Astrocyte of the spinal cord (primary cell): ENCODE measurements at regions not wholly inside any gene's neighbourhood (a gene's known extent, or its start where the extent isn't known, plus 50 kb on each side); places are given as distances from the start of the nearest gene placed in this dataset.

Experiments
- DNase-seq: peaks from one replicate; pipeline ENCODE4 v3.0.0; 2011; ENCODE audit warnings: low read depth, low spot score
- H3K4me3 ChIP-seq: 2 replicates; pipeline ENCODE4 v1.5.1; 2011; ENCODE audit warnings: low read depth, mild to moderate bottlenecking, low read length, moderate library complexity
- in situ Hi-C: cut with HindIII; loops from 2 replicates; pipeline ENCODE4 v1.10.0; 2017; ENCODE audit warnings: low sequenced_read_pairs
- TF ChIP-seq, protein P1 (sequence below): IDR thresholded peaks from 2 replicates; pipeline ENCODE4 v1.5.1; 2012; ENCODE audit warnings: low read depth, mild to moderate bottlenecking, low read length, inconsistent platforms

DNA sequence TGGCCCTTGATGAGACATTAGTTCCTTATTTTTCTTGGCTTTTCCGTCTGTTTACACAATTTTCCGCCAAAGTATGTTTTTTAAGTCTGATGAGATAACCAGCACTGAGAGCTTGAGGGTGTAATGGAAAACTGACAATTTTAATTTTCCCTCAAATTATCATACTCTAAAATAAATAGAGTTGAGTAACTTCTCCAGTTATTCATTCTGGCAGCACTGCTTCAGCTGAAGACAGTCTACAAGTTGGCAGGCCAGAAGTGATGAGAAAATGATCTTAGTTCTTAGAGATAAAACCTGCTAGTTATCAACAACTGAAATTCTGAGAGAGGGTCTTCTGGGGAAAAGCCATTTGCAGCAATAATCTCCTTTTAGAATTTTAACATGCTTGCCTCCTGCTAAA, 241.6 kb upstream of the TET2 start:
- no peak for DNase-seq
- in situ Hi-C loops, result no loop called here
- H3K4me3 ChIP-seq, result no peak overlapping the region
- TF ChIP-seq, protein P1, sequence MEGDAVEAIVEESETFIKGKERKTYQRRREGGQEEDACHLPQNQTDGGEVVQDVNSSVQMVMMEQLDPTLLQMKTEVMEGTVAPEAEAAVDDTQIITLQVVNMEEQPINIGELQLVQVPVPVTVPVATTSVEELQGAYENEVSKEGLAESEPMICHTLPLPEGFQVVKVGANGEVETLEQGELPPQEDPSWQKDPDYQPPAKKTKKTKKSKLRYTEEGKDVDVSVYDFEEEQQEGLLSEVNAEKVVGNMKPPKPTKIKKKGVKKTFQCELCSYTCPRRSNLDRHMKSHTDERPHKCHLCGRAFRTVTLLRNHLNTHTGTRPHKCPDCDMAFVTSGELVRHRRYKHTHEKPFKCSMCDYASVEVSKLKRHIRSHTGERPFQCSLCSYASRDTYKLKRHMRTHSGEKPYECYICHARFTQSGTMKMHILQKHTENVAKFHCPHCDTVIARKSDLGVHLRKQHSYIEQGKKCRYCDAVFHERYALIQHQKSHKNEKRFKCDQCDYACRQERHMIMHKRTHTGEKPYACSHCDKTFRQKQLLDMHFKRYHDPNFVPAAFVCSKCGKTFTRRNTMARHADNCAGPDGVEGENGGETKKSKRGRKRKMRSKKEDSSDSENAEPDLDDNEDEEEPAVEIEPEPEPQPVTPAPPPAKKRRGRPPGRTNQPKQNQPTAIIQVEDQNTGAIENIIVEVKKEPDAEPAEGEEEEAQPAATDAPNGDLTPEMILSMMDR, result no peak

DNA sequence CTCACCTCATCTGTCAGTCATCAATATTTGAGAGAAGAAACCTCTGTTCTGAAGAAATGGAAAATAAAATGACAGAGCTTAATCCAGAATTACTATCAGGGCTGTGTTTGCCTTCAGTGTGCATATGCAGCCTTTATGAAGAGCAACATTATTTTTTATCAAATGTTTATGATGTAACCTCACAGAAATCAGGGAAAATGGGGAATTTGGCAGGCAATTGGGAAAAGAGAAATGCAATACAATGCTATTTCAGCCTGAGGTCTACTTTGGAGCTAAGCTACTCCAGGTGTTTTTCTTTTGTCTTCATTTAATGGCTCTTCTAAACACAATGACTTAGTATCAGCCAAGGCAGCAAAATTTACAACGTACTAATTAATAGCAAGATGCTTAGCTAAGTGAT, 241.1 kb upstream of the TET2 start:
- TF ChIP-seq, protein P1, result no peak
- in situ Hi-C loops, result no loop called here
- H3K4me3 ChIP-seq, result no peak overlapping the region
- DNase-seq, result no peak

DNA sequence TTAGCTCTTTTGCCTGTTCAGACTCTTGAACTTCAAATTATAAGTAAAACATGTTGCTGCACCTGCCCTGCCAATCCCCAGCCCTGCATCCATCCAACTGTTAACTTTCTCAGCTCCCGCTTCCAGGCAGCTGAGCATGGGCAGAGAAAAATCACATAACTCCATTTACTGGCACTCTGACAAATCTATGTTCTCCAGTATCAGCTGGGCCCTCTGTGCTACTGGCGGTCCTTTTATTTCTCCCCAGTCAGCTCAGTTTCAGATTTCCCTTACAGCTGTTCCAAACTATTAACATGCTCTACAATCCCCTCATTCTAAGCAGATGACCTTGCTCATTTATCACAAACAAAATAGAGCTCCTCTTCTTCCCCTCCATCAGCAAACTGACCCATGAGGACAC, 240.4 kb upstream of the TET2 start:
- TF ChIP-seq, protein P1, result no peak

DNA sequence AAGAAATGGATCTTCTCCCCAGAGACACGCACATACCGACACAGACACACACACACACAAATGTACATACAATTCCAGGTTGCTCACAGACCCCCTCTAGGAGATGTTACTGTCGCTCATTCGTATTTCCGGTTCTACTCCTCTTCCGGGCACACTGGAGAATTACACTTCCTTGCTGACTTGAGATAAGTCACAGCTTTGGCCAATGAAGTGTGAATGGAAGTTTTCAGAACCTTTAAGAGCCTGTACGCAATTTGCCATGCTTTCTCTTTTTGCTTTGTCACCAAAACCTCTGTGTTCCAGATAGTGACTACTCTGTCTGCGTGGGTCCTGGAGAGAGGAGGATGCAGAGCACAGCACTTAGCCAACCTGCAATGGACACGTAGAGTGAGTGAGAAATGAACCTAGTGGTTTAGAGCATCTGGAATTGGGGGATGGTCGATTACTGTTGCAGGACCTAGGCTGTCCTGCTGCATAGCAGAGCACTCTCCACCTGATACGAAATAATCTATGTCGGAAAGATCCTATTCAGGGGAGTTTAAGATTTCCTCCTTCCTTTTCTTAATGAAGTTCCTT, 239.5 kb upstream of the TET2 start:
- in situ Hi-C loops, result no loop called here
- H3K4me3 ChIP-seq, result no peak overlapping the region
- TF ChIP-seq, protein P1, result no peak
- DNase-seq, result no peak

More for the DNA sequence above, 240.4 kb upstream of the TET2 start:
- H3K4me3 ChIP-seq, result no peak overlapping the region
- peak; percentile 3 for DNase-seq
- in situ Hi-C loops, result no loop called here

DNA sequence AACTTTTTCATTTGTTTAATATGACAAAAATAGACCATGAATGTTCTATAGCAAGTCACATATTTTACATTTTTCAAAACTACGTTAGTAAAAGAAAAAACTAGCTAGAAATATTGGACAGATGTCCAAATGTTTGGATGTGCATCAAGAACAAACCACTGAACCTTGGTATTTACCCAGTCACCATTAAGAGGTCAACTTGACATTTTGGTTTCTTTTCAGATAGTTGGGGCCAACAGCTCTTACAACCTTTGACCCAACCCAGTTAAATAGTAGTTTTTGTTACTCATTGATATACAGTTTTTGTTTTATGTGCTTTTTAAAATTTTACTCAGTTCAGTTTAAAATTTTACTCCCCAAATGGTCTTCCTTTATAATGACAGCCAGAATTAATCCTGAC, 238.7 kb upstream of the TET2 start:
- no peak overlapping the region for H3K4me3 ChIP-seq
- DNase-seq, result no peak
- TF ChIP-seq, protein P1, result no peak
- in situ Hi-C loops, result no loop called here

DNA sequence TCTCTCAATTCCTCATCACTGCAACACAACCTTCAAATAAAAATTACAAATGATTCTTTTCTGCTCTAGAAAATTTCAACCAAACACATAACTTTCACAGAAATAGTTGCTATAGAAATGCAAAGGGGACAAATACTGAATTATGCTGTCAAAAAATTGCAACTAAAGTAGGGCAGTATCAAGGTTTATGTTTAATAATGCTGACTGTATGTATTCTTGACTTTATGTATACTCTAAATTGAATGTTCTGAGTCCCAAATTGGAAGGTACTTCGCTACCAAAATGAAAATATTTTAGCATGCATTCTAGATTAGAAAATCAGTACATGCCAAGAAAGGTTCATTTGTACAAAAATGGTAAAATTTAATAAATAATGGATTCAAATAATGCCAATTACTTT, 237.3 kb upstream of the TET2 start:
- no peak for DNase-seq
- TF ChIP-seq, protein P1, result no peak
- no peak overlapping the region for H3K4me3 ChIP-seq
- in situ Hi-C loops, result no loop called here

DNA sequence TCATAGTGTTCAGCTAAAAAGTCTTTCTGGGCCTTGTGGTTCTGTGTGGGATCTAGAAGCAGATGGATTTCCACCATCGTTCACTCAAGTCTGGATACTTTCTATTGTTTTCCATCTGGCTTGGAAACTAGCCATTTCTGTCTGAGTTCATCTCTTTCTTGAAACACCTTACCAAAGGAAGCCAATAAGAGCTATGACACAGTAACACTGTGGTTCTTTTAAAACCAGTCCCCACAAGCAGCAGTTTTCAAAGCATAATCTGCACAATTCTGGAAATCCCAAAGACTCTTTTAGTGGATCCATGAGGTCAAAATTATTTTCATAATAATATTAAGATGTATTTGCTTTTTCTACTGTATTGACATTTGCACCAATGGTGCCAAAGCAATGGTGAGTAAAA, 234.2 kb upstream of the TET2 start:
- TF ChIP-seq, protein P1, result no peak
- DNase-seq, result no peak
- in situ Hi-C loops, result no loop called here
- H3K4me3 ChIP-seq, result no peak overlapping the region
